GM18499 (cell line): ENCODE measurements at regions not wholly inside any gene's neighbourhood (a gene's known extent, or its start where the extent isn't known, plus 50 kb on each side); places are given as distances from the start of the nearest gene placed in this dataset.
"Not testable (repeated sequence)": the region's sequence is repeated elsewhere in the genome, so short reads cannot be mapped to it uniquely, and the experiment has no call there.

Source experiments
- ATAC-seq: cut with Tn5 transposase; IDR thresholded peaks from one replicate; pipeline ENCODE4 v1.9.1; 2021; ENCODE audit warnings: moderate number of reproducible peaks; ENCODE audit not compliant: insufficient read depth, unreplicated experiment

DNA sequence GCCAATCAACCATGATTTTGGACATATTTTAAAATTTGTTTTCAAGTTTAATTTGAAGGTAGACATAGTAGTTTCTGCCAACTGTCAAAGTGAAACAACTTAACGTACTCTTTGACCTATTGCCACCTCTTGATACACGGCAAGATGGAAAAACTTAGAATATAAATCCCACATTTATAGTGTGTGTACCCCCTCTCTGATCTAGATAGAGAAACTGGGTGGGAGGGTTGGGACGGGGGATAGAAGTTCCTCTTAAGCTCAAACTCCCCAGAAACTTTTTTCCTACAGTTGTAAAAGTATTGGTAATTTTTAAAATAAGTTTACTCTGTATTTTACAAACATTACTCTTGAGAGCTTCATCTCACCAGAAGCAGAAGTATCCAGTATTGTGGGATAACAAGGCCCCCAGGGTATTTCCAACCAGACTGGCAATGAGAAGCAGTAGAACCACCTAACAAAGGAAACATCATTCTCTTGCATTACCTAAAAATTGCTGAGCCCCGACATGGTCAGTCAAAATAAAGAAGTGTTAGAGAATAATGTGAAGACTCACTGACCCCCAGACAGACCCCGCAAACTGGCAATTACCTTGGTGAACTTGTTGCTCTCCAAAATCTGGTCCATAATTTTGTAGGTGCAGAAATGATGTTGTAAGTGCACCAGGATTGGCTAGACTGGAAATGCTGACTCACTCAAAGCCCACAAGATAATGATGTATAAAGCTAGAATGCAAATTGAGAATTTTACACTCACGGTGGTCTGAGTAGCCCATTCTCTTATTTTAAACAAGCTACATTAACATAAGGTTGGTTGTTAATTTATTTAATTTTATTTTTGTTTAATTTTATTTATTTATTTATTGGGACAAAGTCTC, 74.7 kb upstream of the TNFAIP3 start:
- ATAC-seq = no peak

GRCh38 chr6:137793805-137794515, 73.1 kb upstream of the TNFAIP3 start:
- ATAC-seq = no peak

- ATAC-seq = no peak
Observed at GRCh38 chr6:137794516-137795201, 72.4 kb upstream of the TNFAIP3 start.

DNA sequence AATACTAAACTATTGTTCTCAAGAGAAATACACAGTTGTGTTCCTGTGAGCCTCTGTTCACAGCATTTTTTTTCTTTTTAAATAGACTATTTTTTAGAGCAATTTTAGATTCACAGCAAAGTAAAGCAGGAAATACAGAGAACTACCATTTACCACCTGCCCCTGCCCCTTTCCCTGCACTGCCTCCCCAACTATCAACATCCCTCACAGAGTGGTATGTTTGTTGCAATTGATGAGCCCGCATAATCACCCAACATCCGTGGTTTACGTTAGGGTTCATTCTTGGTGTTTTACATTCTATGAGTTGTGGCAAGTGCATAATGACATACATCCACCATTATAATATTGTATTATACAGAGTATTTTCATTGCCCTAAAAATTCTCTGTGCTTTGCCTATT, 71.6 kb upstream of the TNFAIP3 start:
- no peak for ATAC-seq

DNA sequence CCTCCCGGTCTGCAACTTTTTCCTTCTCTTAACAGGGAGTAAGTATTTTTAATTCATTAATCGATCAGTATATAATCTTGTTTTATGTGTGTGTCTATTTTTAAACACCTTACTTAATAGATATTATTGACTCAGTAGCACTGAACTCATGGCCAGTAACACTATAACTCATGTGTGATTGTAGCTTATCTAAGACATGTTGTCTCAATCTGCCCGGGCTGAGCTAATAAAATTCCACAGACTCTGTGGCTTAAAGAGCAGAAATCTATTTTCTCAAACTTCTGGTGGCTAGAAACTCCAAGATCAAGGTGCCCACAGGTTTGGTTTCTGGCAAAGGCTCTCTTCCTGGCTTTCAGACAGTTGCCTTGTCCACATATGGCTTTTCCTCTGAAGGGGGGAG, 68.8 kb upstream of the TNFAIP3 start:
- ATAC-seq = no peak

- ATAC-seq = no peak
Observed at GRCh38 chr6:137798846-137799245, 68.2 kb upstream of the TNFAIP3 start.

DNA sequence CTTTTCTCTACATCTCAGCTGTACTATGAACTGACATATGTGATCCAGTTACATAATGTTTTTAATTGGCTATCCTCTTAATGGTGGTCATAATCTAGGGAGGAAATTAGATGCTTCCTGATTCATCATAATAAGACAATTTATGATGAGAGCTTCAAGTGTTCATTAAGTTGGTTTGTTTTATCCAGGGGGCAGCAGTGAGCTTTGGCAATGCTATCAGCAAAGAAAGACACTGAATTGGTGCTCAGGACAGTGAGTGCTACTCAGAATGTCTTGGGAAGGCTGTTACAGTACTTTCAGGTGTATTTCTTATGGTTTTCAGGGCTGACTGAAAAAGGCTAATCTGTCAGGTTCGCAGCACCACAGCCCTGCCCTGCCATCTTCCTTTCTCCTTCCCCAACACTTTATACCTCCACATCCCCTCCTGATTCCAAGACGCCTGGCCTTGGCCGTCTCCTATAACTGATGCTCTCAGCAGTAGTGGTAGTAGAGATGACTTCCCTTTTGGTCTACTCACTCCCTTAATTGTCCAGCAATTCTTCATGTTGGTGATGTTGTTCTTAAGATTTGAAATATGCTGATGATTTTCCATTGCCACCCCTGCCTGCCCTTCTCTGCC, 67.0 kb upstream of the TNFAIP3 start:
- ATAC-seq = no peak

DNA sequence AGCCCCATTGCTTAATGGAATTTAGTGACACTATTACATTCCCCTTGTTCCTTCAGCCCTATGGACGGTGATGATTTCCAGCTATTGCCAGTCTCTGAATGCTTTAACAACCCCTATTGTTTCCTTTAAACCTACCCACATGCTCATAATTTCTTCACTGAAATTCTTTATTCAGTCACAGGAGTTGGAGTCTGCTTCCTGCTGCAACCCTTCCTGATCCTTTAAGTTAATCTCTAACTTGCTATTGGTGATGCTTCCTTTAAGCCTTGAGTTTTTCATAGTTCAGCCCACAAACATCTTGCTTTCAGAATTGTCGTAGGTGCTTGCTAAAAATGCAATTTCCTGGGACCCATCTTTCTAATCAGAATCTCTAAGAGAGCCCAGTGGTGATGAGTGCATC, 66.3 kb upstream of the TNFAIP3 start:
- ATAC-seq = no peak

DNA sequence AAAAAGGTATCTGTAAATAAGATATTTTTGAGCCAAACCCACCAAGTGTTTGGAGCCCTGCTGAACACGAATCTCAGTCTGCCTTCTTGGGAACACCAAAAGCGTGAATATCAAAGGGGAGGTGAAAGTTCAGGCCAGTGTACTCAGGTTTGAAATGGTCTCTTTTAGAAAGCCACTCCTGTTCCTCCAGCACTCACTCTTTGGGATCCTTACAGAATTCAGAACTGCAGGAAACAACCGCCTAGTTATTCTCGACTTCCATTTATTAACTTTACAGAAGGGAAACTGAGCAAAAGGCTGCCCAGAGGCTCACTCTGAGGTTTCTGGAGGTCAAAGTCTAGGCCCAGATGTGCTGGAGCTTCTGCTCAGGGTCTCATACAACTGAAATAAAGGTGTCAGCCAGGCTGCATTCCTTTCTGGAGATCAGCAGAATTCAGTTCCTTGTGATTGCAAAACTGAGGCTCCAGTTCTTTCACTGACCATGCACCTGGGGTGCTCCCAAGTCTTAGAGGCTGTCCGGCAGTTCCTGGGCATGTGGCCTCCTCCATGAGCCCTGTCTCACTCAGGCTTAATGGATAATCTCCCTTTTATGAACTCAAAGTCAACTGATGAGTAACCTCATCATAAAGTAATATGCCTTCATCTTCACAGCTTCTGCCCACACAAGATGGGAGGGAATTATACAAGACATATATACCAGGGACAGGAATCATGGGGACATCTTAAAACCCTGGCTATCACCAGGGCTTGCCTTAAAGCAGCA, 65.5 kb upstream of the TNFAIP3 start:
- no peak for ATAC-seq

GRCh38 chr6:137802408-137803182, 64.5 kb upstream of the TNFAIP3 start:
- no peak for ATAC-seq

DNA sequence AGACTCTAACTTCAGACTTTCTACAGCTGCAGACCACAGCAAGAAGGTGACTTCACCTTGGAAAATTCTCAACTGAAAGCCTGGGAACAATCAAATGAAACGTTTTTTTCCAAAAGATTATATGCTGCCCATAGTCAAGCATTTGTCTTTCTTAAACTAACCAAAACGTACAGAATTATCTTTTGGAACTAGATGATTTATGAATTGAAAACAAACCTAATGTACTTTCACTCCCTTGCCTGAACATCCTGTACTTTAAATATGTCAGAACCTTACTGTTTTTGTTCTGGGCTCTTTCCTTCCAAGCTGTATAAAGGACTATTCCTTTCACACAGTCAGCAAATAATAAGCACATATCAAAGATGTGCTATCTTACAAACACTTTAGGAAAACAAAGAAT, 62.4 kb upstream of the TNFAIP3 start:
- no peak for ATAC-seq

GRCh38 chr6:137805622-137806021, 61.4 kb upstream of the TNFAIP3 start:
- ATAC-seq = no peak

DNA sequence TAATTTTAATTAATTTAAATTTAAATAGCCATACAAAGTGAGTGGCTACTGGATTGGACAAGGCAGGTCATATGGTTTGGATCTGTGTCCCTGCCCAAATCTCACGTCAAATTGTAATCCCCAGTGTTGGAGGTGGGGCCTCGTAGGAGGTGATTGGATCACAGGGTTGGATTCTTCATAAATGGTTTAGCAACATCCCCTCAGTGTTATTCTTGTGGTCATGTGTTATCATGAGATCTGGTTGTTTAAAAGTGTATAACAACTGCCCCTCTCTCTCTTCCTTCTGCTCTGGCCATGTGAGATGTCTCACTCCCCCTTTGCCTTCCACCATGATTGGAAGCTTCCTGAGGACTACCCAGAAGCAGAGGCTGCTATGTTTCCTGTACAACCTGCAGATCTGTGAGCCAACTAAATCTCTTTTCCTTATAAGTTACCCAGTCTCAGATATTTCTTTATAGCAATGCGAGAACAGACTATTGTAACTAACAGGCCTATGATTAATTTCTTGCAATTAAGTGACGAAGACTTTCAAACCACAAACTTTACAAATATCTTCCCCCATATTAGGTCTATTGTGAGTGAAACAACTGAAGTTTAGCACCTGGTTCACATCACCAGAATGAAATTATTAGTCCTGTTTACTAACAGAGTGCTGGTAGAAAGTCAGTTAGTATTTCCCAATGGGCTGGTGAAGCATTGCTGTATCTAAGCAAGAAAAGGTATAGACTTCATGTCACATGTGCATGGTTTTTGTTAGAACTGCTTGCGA, 60.0 kb upstream of the TNFAIP3 start:
- no peak for ATAC-seq

GRCh38 chr6:137808191-137808590, 58.9 kb upstream of the TNFAIP3 start:
- no peak for ATAC-seq

- no peak for ATAC-seq
Observed at GRCh38 chr6:137808836-137809315, 58.2 kb upstream of the TNFAIP3 start.

GRCh38 chr6:137809895-137810553, 57.0 kb upstream of the TNFAIP3 start:
- not testable (repeated sequence) for ATAC-seq

GRCh38 chr6:137810554-137811120, 56.4 kb upstream of the TNFAIP3 start:
- ATAC-seq = no peak
